ENCODE measurements at regions not wholly inside any gene's neighbourhood (a gene's known extent, or its start where the extent isn't known, plus 50 kb on each side); places are given as distances from the start of the nearest gene placed in this dataset.
"Not testable (repeated sequence)": the region's sequence is repeated elsewhere in the genome, so short reads cannot be mapped to it uniquely, and the experiment has no call there.

DNA sequence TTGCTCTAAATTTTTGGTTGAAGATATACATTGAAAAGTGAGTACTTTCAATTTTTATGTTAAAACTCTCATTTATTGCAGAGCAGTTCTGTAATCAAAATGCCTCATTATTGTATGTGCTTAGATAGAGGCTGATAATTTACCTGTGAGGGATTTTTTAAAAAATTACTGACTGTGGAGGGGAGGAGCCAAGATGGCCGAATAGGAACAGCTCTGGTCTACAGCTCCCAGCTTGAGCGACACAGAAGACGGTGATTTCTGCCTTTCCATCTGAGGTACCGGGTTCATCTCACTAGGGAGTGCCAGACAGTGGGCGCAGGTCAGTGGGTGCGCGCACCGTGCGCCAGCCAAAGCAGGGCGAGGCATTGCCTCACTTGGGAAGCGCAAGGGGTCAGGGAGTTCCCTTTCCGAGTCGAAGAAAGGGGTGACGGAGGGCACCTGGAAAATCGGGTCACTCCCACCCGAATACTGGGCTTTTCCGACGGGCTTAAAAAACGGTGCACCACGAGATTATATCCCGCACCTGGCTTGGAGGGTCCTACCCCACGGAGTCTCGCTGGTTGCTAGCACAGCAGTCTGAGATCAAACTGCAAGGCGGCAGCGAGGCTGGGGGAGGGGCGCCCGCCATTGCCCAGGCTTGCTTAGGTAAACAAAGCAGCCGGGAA lies 89.4 kb downstream of the DDX11 start:
- DNase-seq: not testable (repeated sequence)

DNA sequence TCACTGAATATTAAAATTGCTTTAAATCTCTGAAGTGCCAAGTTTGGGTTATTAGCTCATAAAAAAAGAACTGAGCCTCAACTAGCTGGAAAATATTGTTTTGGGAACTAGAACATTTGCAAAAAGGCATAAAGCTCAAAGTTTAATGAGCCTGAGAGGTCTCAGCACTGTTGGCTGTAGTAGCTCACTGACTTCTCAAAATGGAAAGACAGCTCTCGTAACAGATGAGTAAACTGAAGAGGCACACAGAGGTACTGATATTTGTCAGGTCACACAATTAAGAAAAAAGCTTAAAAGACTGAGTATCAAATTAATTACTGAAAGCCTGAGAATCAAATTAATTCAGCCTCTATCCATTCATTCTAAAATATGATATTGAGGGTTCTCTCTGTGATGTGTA lies 100.6 kb downstream of the DDX11 start:
- DNase-seq: not testable (repeated sequence)

DNA sequence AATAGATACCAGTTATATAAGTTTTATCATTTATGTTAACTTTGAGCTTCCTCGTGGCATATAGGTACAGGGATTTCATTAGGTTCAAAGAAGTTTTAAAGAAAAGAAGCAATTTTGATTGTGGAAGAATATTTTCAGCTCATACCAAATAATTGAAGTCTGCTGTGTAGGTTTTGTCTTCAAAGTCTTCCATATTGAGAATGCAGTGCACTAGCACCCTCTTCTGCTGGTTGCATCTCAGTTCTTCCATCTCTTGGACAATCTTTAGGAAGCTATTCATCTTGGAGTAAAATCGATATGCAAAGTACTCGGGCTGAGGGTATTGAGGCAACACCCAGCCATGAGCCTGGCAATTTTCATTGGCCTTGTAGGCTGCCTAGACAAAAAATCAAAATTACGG lies 103.9 kb downstream of the DDX11 start:
- DNase-seq: not testable (repeated sequence)

DNA sequence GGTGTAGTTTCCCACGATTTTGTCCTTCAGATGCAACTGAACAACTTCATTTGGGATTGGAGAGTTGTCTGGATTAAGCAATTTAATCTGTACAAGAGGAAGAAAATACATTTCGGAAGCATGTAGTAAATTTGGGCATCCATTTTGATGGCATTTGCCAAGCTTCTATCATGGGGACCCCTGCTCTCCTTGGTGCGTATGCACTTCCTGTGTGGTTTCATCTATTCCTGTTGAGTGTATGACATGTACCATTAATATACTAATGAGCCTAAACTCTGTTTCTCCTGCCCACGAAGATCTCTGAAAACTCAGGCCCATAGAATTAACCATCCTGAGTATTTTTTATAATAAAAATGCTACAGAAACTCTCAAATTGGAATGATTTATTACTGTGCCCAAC lies 105.2 kb downstream of the DDX11 start:
- not testable (repeated sequence) for DNase-seq

DNA sequence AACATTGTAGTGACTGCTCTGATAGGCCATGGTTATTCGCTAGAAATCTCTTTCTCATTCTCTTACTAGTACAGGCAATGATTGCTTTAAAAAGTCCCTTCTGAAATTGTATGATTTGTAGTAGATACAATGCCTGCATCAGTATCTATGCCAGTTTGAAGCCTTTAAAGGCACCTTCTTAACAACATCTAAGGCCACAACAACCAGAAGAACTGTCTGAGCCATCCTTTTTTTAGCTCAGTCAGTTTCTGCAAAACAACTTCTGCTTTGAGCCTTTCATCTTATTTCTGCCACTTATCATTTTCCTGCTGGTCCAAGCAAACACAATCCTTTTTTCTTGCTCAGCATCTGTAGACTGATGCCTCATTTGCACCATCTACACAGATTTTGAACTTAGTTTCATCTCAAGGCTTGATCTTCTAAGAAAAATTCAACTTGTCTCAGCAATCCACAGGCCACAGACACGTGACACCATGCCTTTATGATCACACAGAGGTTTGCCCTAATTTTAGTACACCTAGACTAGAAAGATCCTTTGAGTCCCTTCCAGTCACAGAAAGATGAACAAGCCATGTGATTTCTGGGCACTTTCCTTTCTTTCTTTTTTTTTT lies 106.1 kb downstream of the DDX11 start:
- DNase-seq: not testable (repeated sequence)

DNA sequence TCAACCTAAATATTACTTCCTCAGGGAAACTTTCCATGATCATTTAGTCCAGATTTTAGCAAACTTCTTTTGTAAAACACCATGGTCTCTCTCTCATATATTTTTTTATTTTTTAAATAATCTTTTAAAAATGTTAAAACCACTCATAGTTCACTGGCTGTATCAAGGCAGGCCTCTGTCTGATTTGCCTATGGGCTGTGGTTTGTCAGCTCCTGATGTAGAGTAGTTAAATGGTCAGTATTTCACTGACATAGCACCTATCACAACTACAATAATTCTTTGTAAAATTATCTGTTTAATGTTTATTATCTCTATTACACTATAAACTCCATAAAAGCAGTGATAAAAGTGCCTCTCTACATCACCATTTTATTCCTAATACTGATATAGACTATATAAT lies 108.9 kb downstream of the DDX11 start:
- not testable (repeated sequence) for DNase-seq

DNA sequence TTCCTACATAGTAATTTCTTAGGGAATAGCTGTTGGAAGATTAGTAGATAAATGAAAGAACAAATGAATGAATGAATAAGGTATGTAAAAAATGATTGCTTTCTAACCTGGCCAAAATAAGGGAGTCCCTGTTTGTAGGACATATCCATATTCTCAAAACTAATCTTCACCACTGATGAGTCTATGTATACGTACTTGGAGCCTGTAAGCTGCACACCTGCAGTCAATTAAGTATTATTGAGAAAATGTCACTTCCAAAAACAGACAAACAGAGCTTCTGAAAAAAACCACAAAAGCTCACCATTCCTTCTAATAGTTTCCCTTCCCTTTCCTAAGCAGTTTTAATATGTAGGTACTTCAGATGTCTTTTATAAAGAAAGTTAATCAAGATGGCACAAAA lies 109.4 kb downstream of the DDX11 start:
- not testable (repeated sequence) for DNase-seq

DNA sequence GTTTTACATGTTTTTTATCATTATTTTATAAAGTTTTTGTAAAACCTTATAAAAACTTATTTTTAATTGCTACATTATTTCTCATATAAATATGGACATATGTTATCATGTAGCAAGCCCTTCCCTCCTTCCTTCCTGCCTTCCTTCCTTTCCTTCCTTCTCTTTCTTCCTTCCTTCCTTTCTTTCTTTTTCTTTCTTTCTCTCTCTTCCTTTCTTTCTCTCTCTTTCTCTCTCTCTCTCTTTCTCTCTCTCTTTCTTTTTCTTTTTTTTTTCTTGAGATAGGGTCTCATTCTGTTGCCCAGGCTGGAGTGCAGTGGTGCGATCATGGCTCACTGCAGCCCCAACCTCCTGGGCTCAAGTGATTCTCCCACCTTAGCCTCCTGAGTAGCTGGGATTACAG lies 110.2 kb downstream of the DDX11 start:
- not testable (repeated sequence) for DNase-seq

DNA sequence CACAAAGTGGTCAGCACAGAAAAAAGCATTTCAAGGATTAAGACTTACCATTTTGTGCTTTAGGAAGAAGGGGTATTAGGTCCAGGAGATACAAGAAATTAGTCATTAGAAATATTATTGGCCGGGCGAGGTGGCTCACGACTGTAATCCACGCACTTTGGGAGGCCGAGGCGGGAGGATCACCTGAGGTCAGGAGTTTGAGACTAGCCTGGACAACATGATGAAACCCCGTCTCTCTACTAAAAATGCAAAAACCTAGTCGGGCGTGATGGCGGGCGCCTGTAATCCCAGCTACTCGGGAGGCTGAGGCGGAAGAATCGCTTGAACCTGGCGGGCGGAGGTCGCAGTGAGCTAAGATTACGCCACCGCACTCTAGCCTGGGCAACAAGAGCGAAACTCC lies 111.0 kb downstream of the DDX11 start:
- DNase-seq: not testable (repeated sequence)

DNA sequence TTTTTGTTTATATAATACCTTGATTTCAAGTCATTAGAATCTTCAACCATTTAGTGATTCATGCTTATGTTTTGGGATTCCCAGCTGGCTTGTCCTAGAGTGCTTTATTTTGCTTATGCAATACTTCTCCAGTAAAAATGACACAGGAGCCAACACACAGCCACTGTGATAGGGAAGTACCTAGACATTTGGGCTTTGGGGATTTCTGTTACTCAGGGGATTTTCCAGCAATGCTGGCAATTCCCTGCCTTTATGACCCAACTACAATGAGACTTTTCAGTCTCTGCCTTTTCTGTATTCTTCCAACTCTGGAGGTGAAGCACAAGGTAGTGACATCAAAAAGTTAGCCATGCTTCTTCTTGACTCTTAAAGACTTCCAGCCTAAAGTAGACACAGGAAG lies 119.0 kb downstream of the DDX11 start:
- not testable (repeated sequence) for DNase-seq

DNA sequence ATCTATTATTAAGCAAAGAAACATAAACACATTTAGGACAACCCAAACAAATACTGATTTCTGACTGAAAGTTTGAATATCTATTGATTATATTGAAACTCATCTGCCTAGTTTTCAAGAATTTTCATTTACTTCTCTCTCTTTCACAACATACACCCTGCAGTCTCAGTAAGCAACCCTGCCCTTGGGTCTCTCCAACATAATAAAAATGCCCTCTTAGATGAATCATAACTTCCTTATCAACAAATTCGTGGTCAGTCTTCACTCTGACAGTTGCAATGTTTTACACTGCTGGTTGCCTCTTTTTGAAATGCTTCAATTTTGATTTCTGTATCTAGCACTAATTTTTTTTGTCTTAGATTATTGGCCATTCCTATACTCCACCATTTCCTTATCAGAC lies 122.0 kb downstream of the DDX11 start:
- DNase-seq: not testable (repeated sequence)

DNA sequence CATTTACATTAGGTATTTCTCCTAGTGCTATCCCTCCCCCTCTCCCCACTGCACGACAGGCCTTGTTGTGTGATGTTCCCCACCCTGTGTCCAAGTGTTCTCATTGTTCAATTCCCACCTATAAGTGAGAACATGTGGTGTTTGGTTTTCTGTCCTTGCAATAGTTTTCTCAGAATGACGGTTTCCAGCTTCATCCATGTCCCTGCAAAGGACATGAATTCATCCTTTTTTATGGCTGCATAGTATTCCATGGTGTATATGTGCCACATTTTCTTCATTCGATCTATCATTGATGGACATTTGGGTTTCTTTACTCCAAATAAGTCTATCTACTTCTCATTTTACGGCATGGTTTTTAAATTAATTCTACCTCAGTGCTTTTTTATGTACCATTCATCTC lies 125.8 kb downstream of the DDX11 start:
- not testable (repeated sequence) for DNase-seq

DNA sequence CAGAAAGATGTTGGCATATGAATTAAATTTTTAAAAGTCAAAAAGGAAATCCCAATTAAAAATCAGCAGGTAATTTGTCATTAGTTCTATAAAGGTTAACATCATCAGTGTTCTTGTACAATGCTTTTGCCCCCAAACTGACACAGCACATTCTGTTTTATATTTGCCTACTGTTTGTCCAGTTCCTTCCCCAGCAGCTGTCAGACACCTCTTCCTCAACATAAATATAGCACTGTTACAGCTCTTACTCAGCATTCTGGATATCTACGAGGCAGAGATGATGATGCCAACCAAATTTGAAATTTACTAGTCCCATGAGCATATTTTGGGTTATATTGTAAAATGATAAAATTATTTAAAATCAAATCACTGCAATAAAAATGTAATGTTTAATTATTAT lies 124.6 kb downstream of the SINHCAF start:
- no peak for DNase-seq

DNA sequence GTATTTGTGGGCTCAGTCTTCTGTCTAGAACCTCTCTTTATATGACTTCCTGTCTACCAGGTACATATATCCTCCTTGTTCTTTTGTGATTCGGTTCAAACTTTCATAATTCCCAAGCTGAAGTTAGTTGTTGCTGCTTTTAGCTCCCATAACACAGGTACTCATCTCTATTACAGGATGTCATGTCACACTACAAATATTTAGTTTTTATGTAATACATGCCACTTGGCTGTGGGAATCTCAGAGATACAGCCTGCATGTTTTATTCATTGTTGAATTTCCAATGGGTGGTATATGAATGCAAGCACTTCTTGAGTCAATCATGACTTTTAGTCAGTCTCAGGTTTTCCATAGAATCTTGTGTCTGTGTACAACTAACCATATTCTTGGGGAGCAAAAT lies 122.7 kb downstream of the SINHCAF start:
- DNase-seq: no peak

DNA sequence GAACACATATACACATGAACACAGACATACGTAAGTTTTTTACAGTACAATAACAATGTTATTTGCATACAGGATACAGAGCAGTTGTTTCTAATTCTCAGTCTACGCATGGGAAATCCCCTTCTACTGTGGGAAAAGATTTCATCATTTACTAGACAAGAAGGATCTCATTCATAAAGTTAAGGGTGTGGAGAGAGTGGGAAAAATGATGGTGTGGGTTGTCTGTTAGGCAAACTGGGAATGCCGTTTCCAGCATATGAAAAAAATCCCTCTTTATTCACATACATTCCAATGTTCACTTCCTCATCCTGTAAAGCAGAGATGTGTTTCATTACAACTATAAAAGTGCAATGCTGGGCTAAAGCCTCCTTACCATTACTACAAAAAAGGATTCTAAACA lies 120.9 kb downstream of the SINHCAF start:
- DNase-seq: no peak

DNA sequence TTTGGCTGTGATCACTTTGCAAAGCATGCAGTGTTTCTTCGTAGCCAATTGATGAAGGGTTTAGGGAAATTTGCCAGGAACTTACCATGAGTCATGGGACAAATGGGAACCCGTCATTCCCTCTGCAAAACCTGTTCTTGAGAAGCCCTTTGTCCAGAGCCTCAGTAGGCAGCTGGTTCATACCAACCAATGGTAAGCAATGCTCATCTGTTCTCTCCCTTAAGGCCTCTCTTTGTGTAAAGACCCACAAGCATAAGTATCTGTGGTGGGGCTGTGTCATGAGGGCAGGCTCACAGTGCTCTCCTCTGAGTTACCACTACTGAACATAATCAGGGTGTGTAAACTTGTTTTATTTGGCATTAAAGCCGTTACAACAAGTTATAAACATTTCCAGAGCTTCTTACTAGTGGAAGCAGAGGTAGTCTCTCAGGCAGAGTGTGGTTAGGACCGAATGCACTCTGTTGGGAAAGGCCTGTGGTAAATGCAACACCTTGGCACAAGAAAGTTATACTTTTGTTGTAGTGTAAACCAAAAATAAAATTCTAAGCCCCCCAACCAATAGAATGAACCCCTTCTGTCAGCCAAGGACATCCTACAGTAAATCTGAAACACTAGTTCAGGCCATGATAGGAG lies 119.8 kb downstream of the SINHCAF start:
- no peak for DNase-seq

DNA sequence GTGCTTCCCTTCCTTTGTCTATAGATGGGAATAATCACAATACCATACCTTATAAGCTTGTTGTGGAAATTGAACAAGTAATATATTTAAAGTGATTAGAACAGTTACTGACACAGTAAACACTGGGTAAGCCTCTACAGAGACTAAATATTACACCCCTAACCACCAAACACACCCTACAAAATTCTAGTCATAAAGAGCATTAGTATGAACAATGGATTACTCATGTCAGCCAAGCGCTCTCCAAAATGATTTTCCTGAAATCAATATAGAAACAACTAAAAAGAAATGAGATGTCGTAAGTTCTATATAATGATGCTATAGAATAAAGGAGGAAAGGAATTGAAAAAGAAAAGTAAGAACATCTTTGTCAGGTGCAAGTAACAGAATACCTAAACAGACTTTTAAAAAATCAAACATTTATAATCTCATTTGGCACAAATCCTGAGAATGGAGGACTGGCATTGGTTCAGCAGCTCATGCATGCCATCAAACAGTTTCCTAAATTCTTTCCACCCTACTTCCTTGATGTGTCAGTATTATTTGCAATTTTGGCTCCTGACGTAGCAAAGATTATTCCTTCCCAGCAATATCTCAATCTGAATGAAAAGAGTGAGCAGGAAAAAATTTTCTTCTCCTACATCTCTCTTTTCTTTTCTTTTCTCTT lies 118.0 kb downstream of the SINHCAF start:
- DNase-seq: no peak

DNA sequence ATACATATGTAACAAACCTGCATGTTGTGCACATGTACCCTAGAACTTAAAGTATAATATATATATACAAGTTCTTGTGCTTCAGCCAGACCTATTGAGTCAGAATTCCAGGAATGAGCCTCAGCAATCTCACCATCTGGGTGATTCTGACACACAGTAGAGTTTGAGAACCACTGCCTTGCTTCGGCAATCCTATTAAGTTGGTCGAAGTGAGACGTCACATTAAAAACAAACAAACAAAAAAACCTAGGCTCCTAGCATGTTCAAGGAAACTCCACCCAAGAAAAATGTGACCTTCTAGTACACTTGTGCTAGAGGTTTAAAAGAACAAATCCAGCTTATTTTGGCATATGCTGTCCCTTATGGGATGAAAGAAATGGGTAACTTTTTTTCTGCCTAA lies 115.8 kb downstream of the SINHCAF start:
- no peak for DNase-seq

DNA sequence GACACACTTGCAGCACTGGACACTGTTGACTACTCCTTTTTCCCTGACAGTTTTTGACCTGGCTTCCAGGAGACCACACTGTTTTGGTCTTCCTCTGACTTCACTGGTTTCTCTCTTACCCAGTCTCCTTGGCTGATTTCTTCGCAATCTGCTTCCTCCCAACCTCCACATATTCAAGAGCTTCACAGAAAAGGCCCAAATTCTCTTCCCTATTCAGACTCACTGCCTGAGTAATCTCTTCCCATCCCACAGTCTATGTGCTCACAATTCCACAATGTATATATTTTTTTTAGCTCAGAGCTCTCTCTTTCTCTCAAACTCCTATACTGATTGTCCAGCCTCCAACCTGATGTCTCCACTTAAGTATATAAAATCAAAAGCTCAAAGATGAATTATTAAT lies 115.4 kb downstream of the SINHCAF start:
- no peak for DNase-seq

DNA sequence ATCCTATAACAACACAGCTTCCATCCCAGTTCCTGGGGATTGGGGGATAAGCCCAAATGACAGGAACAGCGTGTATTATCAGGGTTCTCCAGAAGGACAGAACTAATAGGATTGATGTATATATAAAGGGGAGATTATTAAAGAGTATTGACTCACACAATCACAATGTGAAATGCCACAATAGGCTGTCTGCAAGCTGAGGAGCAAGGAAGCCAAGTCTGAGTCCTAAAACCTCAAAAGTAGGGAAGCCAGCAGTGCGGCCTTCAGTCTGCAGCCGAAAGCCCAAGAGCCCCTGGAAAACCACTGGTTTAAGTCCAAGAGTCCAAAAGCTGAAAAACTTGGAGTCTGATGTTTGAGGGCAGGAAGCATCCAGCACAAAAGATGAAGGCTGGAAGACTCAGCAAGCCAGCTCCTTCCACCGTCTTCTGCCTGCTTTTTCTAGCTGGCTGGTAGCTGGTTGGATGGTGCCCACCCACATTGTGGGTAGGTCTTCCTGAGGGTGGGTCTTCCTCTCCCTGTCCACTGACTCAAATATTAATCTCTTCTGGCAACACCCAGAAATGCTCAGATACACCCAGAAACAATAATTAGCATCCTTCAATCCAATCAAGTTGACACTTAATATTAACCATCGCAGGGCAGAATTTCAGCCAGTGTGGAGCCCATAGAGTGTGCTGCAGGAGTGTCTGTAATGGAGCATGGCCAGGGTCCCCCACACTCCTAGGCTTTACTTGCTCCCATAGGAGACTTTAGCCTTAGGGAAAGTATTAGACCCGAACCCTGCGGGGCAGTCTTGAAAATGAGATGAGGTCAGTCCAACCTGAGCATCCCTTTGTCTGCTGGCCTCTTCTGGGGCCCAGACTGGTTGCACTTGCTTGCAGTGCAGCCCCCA lies 111.1 kb downstream of the SINHCAF start:
- no peak for DNase-seq

DNA sequence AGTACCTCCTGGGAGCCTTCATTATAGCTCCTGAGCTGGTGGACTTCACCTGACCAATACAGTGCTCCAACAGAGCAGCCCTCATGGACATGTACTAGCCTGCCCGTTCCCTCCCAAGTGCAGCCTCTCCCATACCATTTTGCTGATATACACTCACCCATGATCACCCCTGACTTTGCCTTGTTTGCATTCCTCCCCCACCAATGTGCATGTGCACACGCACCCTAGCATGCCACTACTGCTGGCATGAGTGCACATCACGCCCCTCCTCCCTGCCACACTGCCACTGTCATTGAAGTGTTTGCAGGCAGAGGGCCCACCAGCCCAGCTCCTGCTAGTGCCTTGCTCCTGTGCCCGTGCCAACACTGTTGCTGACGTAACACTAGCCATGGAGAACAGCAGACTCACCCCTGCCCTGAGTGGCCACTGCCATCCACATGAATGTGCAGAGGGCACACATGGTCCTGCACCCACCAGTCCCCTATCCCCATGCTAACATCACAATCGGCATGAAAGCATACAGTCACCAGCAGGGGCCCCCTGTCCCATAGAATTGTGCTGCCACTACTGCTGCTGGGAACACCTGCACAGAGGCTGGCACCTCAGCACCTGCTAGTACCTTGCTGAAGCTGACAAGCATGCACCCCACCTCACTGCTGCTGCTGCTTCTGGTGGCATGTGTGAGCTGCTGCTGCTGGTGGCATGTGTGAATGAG lies 110.3 kb downstream of the SINHCAF start:
- DNase-seq: no peak

DNA sequence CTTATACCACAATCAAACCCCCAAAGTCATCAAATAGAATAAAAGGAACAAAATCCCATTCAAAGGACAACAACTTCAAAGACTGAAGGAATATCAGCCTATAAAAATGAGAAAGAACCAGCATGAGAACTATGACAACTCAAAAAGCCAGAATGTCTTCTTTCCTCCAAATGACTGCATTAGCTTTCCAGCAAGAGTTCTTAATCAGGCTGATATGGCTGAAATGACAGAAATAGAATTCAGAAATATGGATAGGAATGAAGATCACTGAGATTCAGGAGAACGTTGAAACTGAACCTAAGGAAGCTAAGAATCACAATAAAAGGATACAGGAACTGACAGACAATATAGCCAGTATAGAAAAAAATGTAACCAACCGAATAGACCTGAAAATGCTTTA lies 109.5 kb downstream of the SINHCAF start:
- no peak for DNase-seq

Data from NCI-H1694 (cell line).